Panc1 (cell line): ENCODE measurements at regions not wholly inside any gene's neighbourhood (a gene's known extent, or its start where the extent isn't known, plus 50 kb on each side); places are given as distances from the start of the nearest gene placed in this dataset.

Experiments
- ATAC-seq: fragments of 200-7000 bp; cut with Tn5 transposase; 2 replicates; pipeline ENCODE4 v1.9.1; 2020; ENCODE audit warnings: mild to moderate bottlenecking, moderate library complexity
- BruUV-seq: library from RNA; stranded (reverse); fragments of 400-500 nt; replicated peaks from 2 replicates; lab custom pipeline; 2021; lab: Mats Ljungman, UMichigan
- CTCF ChIA-PET: fragments of 300-600 bp; sonication (Branson Sonifier 250); formaldehyde crosslinking; loops from one replicate; lab custom pipeline; 2022; ENCODE audit warnings: antibody characterized with exemption; lab: Charles Lee
- POLR2A ChIA-PET: fragments of 300-600 bp; sonication (Branson Sonifier 250); formaldehyde crosslinking; loops from one replicate; lab custom pipeline; 2022; ENCODE audit warnings: antibody characterized with exemption; lab: Charles Lee
- DNase-seq: peaks from one replicate; pipeline ENCODE4 v3.0.0-alpha.2; 2010; ENCODE audit warnings: low read depth, low spot score
- H3K27ac ChIP-seq: 2 replicates; pipeline ENCODE4 v1.5.1; 2011; ENCODE audit warnings: mild to moderate bottlenecking, low read length, inconsistent platforms
- H3K27me3 ChIP-seq: fragments of 200-500 bp; sonication (Bioruptor generic); 2 replicates; pipeline ENCODE4 v1.6.0; 2014; ENCODE audit warnings: low read length, inconsistent platforms; ENCODE audit not compliant: control insufficient read depth, insufficient read depth
- H3K36me3 ChIP-seq: fragments of 200-500 bp; sonication (Bioruptor generic); 2 replicates; pipeline ENCODE4 v1.5.1; 2014; ENCODE audit warnings: inconsistent platforms, mild to moderate bottlenecking, low read length, moderate library complexity; ENCODE audit not compliant: control insufficient read depth, insufficient read depth
- H3K4me1 ChIP-seq: 2 replicates; pipeline ENCODE4 v1.5.1; 2011; ENCODE audit warnings: inconsistent platforms, mild to moderate bottlenecking, low read length, moderate library complexity; ENCODE audit not compliant: control insufficient read depth, insufficient read depth
- H3K4me3 ChIP-seq, 2 experiments: 2 replicates each; pipeline ENCODE4 v1.5.1; 2011 to 2012; ENCODE audit warnings: low read depth in 2 of 2, low read length in 2 of 2, mild to moderate bottlenecking in 2 of 2, inconsistent platforms in 1 of 2, moderate library complexity in 1 of 2
- H3K9me3 ChIP-seq: fragments of 200-500 bp; sonication (Bioruptor generic); 2 replicates; pipeline ENCODE4 v1.5.1; 2014; ENCODE audit warnings: low read depth, mild to moderate bottlenecking, inconsistent platforms, low read length, moderate library complexity; ENCODE audit not compliant: control insufficient read depth, insufficient read depth
- POLR2AphosphoS5 ChIP-seq: IDR thresholded peaks from 2 replicates; pipeline ENCODE4 v1.6.1; 2012; ENCODE audit warnings: mild to moderate bottlenecking, low read depth, low read length, moderate library complexity
- SIN3A ChIP-seq: IDR thresholded peaks from 2 replicates; pipeline ENCODE4 v1.6.1; 2012; ENCODE audit warnings: low read depth, mild to moderate bottlenecking, low read length, moderate library complexity, borderline replicate concordance; ENCODE audit not compliant: insufficient read depth
- TCF7L2 ChIP-seq: IDR thresholded peaks from 2 replicates; pipeline ENCODE4 v1.6.1; 2011; ENCODE audit warnings: mild to moderate bottlenecking, low read depth, low read length, inconsistent platforms
- in situ Hi-C: cut with HindIII; loops from 2 replicates; pipeline ENCODE4 v1.10.0; 2016; ENCODE audit warnings: low sequenced_read_pairs, low pct_unique_long_range_greater_than_20kb
- intact Hi-C: fragments of 100-400 bp; cut with micrococcal nuclease; formaldehyde crosslinking; loops from one replicate; pipeline ENCODE4 v1.10.0; 2022; ENCODE audit not compliant: unreplicated experiment
- TF ChIP-seq, protein P1 (sequence below): fragments of 450-650 bp; IDR thresholded peaks from 2 replicates; pipeline ENCODE4 v1.5.1; 2017; ENCODE audit warnings: mild to moderate bottlenecking
- TF ChIP-seq, protein P2 (sequence below), 2 experiments: IDR thresholded peaks; 2 replicates each; pipeline ENCODE4 v1.6.1; 2011 to 2012; ENCODE audit warnings: low read depth in 2 of 2, control low read depth in 1 of 2, low read length in 1 of 2, mild to moderate bottlenecking in 1 of 2, moderate library complexity in 1 of 2; ENCODE audit not compliant: insufficient read depth in 1 of 2

DNA sequence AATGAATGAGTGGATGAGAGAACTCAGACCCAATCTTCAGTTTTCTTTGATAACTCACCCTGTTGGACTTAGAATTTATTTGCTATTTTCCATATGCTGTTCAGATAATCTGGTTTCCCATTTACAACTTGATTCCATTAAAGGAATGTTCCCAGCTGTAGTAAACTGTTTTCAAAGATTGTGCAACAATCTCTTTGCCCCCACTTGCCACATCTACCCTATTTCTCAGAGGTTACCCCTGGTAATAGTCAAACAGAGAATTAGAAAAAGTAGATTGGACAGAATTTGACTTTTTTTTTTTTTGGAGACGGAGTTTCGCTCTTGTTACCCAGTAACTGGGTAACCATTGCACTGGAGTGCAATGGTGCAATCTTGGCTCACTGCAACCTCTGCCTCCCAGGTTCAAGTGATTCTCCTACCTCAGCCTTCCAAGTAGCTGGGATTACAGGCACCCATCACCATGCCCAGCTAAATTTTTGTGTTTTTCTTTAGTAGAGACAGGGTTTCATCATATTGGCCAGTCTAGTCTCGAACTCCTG lies 93.4 kb upstream of the SIX2 start:
- DNase-seq (no peak), ATAC-seq (no peak)
- H3K27ac ChIP-seq, result no peak overlapping the region
- no peaks in the 10 kb centered on the region for H3K36me3 ChIP-seq
- no peaks in the 10 kb centered on the region for H3K9me3 ChIP-seq
- H3K27me3 ChIP-seq, result peaks cover 18% of the 10 kb centered on the region; the same call in 1 of the 2 replicates
- POLR2A ChIA-PET, result no interaction called here
- H3K4me1 ChIP-seq, result no peaks in the 10 kb centered on the region
- in situ Hi-C loops (no loop called here), intact Hi-C loops (no loop called here)
- H3K4me3 ChIP-seq, result no peak overlapping the region
- no peak for TF ChIP-seq TCF7L2
- TF ChIP-seq, protein P1, sequence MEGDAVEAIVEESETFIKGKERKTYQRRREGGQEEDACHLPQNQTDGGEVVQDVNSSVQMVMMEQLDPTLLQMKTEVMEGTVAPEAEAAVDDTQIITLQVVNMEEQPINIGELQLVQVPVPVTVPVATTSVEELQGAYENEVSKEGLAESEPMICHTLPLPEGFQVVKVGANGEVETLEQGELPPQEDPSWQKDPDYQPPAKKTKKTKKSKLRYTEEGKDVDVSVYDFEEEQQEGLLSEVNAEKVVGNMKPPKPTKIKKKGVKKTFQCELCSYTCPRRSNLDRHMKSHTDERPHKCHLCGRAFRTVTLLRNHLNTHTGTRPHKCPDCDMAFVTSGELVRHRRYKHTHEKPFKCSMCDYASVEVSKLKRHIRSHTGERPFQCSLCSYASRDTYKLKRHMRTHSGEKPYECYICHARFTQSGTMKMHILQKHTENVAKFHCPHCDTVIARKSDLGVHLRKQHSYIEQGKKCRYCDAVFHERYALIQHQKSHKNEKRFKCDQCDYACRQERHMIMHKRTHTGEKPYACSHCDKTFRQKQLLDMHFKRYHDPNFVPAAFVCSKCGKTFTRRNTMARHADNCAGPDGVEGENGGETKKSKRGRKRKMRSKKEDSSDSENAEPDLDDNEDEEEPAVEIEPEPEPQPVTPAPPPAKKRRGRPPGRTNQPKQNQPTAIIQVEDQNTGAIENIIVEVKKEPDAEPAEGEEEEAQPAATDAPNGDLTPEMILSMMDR, result no peak
- TF ChIP-seq, protein P2, sequence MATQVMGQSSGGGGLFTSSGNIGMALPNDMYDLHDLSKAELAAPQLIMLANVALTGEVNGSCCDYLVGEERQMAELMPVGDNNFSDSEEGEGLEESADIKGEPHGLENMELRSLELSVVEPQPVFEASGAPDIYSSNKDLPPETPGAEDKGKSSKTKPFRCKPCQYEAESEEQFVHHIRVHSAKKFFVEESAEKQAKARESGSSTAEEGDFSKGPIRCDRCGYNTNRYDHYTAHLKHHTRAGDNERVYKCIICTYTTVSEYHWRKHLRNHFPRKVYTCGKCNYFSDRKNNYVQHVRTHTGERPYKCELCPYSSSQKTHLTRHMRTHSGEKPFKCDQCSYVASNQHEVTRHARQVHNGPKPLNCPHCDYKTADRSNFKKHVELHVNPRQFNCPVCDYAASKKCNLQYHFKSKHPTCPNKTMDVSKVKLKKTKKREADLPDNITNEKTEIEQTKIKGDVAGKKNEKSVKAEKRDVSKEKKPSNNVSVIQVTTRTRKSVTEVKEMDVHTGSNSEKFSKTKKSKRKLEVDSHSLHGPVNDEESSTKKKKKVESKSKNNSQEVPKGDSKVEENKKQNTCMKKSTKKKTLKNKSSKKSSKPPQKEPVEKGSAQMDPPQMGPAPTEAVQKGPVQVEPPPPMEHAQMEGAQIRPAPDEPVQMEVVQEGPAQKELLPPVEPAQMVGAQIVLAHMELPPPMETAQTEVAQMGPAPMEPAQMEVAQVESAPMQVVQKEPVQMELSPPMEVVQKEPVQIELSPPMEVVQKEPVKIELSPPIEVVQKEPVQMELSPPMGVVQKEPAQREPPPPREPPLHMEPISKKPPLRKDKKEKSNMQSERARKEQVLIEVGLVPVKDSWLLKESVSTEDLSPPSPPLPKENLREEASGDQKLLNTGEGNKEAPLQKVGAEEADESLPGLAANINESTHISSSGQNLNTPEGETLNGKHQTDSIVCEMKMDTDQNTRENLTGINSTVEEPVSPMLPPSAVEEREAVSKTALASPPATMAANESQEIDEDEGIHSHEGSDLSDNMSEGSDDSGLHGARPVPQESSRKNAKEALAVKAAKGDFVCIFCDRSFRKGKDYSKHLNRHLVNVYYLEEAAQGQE (IDR thresholded peaks at IDR 0.05; ENCODE audit: insufficient read depth in 1 of 2, low read depth in 2 of 2, low read length in 1 of 2), result no peak
- TF ChIP-seq POLR2AphosphoS5, result no peak
- TF ChIP-seq SIN3A, result no peak
- CTCF ChIA-PET, result no interaction called here
- no TSS peak for BruUV-seq

DNA sequence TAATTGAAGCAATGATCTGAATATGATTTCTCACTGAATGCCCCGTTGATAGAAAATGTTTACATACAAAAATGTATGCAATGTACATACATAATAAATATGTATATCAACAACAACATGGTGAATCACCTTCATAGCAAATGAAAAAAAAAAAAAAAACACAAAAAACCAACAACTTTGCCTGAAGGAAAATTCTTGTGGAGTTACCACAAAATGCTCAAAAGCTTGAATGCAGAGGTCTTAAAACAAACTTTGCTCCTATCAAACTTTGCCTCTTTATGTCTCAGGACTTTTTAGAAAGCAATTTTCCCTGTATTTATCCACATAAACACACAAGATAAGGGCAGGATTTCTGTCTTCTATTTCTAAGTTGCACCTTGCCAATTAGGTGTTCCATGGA lies 92.9 kb upstream of the SIX2 start:
- Histone ChIP-seq H3K27ac (no peak overlapping the region), H3K9me3 (no peaks in the 10 kb centered on the region), H3K36me3 (no peaks in the 10 kb centered on the region), H3K4me1 (no peaks in the 10 kb centered on the region), H3K27me3 (peaks cover 22% of the 10 kb centered on the region), H3K4me3 (no peak overlapping the region)
- intact Hi-C loops, result no loop called here
- BruUV-seq, result no TSS peak
- TF ChIP-seq, protein P2 (IDR thresholded peaks at IDR 0.05; ENCODE audit: insufficient read depth in 1 of 2, low read depth in 2 of 2, low read length in 1 of 2), result no peak
- no peak for TF ChIP-seq SIN3A
- no peak for TF ChIP-seq POLR2AphosphoS5
- no peak for TF ChIP-seq TCF7L2
- TF ChIP-seq, protein P1, result no peak
- CTCF ChIA-PET, result no interaction called here
- POLR2A ChIA-PET, result no interaction called here
- DNase-seq (no peak), ATAC-seq (no peak)
- in situ Hi-C loops, result no loop called here
